Cardiac fibroblast (primary cell): ENCODE measurements at regions not wholly inside any gene's neighbourhood (a gene's known extent, or its start where the extent isn't known, plus 50 kb on each side); places are given as distances from the start of the nearest gene placed in this dataset.
A peak's percentile ranks its signal among the peaks of the same experiment; 100 is the strongest.

ENCODE experiments used
- DNase-seq, 2 donors: peaks; one replicate each; pipeline versions ENCODE4 v3.0.0 to v3.0.0-alpha.2; 2010; ENCODE audit warnings: low read depth in 2 of 2
- H3K4me3 ChIP-seq, 2 donors: replicated peaks in 1 of 2; 1 replicate in 1 of 2; 2 replicates in 1 of 2; pipeline ENCODE4 v1.5.1; 2011; ENCODE audit warnings: low read depth in 2 of 2, low read length in 2 of 2, mild to moderate bottlenecking in 2 of 2, moderate library complexity in 1 of 2
- CTCF ChIP-seq: IDR thresholded peaks from one replicate; pipeline ENCODE4 v1.5.1; 2011; ENCODE audit warnings: low read depth, mild to moderate bottlenecking, low read length, inconsistent platforms

GRCh38 chr18:65567372-65567771, 183.4 kb upstream of the CDH7 start:
- peak in 1 of 2 donors; percentile 4 for DNase-seq
- TF ChIP-seq CTCF: no peak

GRCh38 chr18:65548316-65548715, 202.5 kb upstream of the CDH7 start:
- DNase-seq: no peak
- no peak for TF ChIP-seq CTCF
- H3K4me3 ChIP-seq: no peak overlapping the region

More at GRCh38 chr18:65567372-65567771, 183.4 kb upstream of the CDH7 start:
- no peak overlapping the region for H3K4me3 ChIP-seq

- no peak overlapping the region for H3K4me3 ChIP-seq
- no peak for TF ChIP-seq CTCF
- peak in 1 of 2 donors; percentile 1 for DNase-seq
Observed at GRCh38 chr18:65547046-65547445, 203.8 kb upstream of the CDH7 start.

- H3K4me3 ChIP-seq: no peak overlapping the region
- no peak for DNase-seq
- TF ChIP-seq CTCF: no peak
Observed at GRCh38 chr18:65544701-65545100, 206.1 kb upstream of the CDH7 start.

- no peak for DNase-seq
- no peak for TF ChIP-seq CTCF
- H3K4me3 ChIP-seq: no peak overlapping the region
Observed at GRCh38 chr18:65527879-65528633, 222.8 kb upstream of the CDH7 start.

- TF ChIP-seq CTCF: no peak
Observed at GRCh38 chr18:65526099-65526498, 224.7 kb upstream of the CDH7 start.

GRCh38 chr18:65523461-65523860, 227.4 kb upstream of the CDH7 start:
- no peak for DNase-seq
- H3K4me3 ChIP-seq: no peak overlapping the region
- no peak for TF ChIP-seq CTCF

More at GRCh38 chr18:65526099-65526498, 224.7 kb upstream of the CDH7 start:
- no peak for DNase-seq
- no peak overlapping the region for H3K4me3 ChIP-seq
